PC-3 (cell line): ENCODE measurements at regions not wholly inside any gene's neighbourhood (a gene's known extent, or its start where the extent isn't known, plus 50 kb on each side); places are given as distances from the start of the nearest gene placed in this dataset.

Experiments
- EZH2 ChIP-seq: fragments of 300-600 bp; sonication (generic); IDR thresholded peaks from one replicate; pipeline ENCODE4 v1.6.1; 2017; ENCODE audit warnings: antibody characterized with exemption, mild to moderate bottlenecking, low read length; ENCODE audit not compliant: unreplicated experiment
- EZH2phosphoT487 ChIP-seq: fragments of 300-600 bp; sonication (generic); IDR thresholded peaks from 2 replicates; pipeline ENCODE4 v1.6.1; 2018; ENCODE audit warnings: mild to moderate bottlenecking, antibody characterized with exemption, low read length, borderline replicate concordance
- TF ChIP-seq, protein P1 (sequence below): fragments of 300-600 bp; sonication (generic); conservative IDR thresholded peaks from 2 replicates; pipeline ENCODE4 v1.5.1; 2017; ENCODE audit warnings: antibody characterized with exemption, low read depth, mild to moderate bottlenecking, low read length

DNA sequence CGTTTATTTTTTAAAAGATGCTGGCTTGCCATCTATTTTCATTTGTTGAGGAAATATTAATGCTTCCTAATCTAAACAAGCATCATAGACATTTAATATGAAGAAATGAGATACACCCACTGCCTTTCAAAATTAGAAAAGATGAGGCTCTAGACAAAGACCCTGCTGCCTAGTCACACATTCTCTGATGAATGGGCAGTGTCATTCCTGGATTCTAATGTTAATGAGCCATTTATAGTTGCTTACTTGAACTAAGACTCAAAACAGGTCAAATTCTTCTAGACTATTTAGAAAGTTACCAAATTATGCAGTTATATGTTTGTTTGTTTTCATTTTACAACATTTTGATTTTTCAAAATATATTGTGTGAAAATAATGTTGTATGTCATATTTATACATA, 237.6 kb downstream of the CDH7 start:
- TF ChIP-seq EZH2 = no peak
- TF ChIP-seq, protein P1, sequence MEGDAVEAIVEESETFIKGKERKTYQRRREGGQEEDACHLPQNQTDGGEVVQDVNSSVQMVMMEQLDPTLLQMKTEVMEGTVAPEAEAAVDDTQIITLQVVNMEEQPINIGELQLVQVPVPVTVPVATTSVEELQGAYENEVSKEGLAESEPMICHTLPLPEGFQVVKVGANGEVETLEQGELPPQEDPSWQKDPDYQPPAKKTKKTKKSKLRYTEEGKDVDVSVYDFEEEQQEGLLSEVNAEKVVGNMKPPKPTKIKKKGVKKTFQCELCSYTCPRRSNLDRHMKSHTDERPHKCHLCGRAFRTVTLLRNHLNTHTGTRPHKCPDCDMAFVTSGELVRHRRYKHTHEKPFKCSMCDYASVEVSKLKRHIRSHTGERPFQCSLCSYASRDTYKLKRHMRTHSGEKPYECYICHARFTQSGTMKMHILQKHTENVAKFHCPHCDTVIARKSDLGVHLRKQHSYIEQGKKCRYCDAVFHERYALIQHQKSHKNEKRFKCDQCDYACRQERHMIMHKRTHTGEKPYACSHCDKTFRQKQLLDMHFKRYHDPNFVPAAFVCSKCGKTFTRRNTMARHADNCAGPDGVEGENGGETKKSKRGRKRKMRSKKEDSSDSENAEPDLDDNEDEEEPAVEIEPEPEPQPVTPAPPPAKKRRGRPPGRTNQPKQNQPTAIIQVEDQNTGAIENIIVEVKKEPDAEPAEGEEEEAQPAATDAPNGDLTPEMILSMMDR = no peak
- no peak for TF ChIP-seq EZH2phosphoT487
